NT2/D1 (cell line): ENCODE measurements at regions not wholly inside any gene's neighbourhood (a gene's known extent, or its start where the extent isn't known, plus 50 kb on each side); places are given as distances from the start of the nearest gene placed in this dataset.

Experiments
- SUZ12 ChIP-seq: IDR thresholded peaks from 2 replicates; pipeline ENCODE4 v1.6.1; 2011; ENCODE audit not compliant: insufficient read length, insufficient read depth; ENCODE audit errors: extremely low read depth
- YY1 ChIP-seq: IDR thresholded peaks from 2 replicates; pipeline ENCODE4 v1.6.1; 2011; ENCODE audit not compliant: insufficient read length, insufficient read depth
- ZNF274 ChIP-seq: IDR thresholded peaks from 2 replicates; pipeline ENCODE4 v1.6.1; 2011; ENCODE audit warnings: mild to moderate bottlenecking, low read depth, low read length

GRCh38 chr4:8696369-8697127, 104.0 kb downstream of the CPZ start:
- TF ChIP-seq SUZ12: no peak
- TF ChIP-seq YY1: no peak
- TF ChIP-seq ZNF274: no peak
